ENCODE measurements at regions not wholly inside any gene's neighbourhood (a gene's known extent, or its start where the extent isn't known, plus 50 kb on each side); places are given as distances from the start of the nearest gene placed in this dataset.

- H4K20me1 ChIP-seq (ENCODE audit: control insufficient read depth, insufficient read depth, low read length, poor library complexity, severe bottlenecking) = no peaks in the 10 kb centered on the region
- no peak overlapping the region for H2AFZ ChIP-seq (ENCODE audit: insufficient read depth, low read depth, low read length, poor library complexity, severe bottlenecking)
- intact Hi-C loops (cut with micrococcal nuclease) = no loop called here
- TF ChIP-seq EZH2 (IDR thresholded peaks at IDR 0.05; ENCODE audit: borderline replicate concordance, insufficient read depth, low read depth, low read length, poor library complexity, severe bottlenecking) = no peak
- TF ChIP-seq CTCF (IDR thresholded peaks at IDR 0.05) = no peak
- Mint-ChIP-seq H3K4me1 (no peaks in the 10 kb centered on the region), H3K9me3 (ENCODE audit: insufficient read depth) (no peaks in the 10 kb centered on the region), H3K27ac (no peak overlapping the region), H3K4me3 (no peak overlapping the region), H3K27me3 (peaks cover 8% of the 10 kb centered on the region)
- H3K4me1 ChIP-seq (ENCODE audit: control insufficient read depth in 2 of 2, insufficient read depth in 2 of 2, low read length in 2 of 2) = no peaks in the 10 kb centered on the region
- ChIA-PET POLR2A (no interaction called here), CTCF (no interaction called here)
- 88% methylated on average over 18 of the region's 21 CpGs for WGBS (ENCODE audit: insufficient coverage)
- ATAC-seq (ENCODE audit: low read depth) = no peak
- no peaks in the 10 kb centered on the region for H3K36me3 ChIP-seq (replicated peaks in 1 of 2; ENCODE audit: control extremely low read depth in 1 of 2, control insufficient read depth in 1 of 2, extremely low read depth in 1 of 2, insufficient read depth in 2 of 2, low read length in 1 of 2)
- no peaks in the 10 kb centered on the region for H3K9me3 ChIP-seq (ENCODE audit: control extremely low read depth in 1 of 3, control insufficient read depth in 2 of 3, insufficient read depth in 1 of 3, low read length in 2 of 3)
- H3K4me3 ChIP-seq (ENCODE audit: control extremely low read depth in 1 of 5, extremely low read depth in 1 of 5, insufficient read depth in 1 of 5, low read depth in 2 of 5, low read length in 4 of 5) = no peak overlapping the region
- H3K27me3 ChIP-seq (replicated peaks in 1 of 4; ENCODE audit: control extremely low read depth in 1 of 4, control insufficient read depth in 3 of 4, insufficient read depth in 4 of 4, low read length in 3 of 4) = no peaks in the 10 kb centered on the region
- DNase-seq = no peak
- no peak overlapping the region for H3K9ac ChIP-seq (ENCODE audit: low read length)
- no peak overlapping the region for H3K27ac ChIP-seq (ENCODE audit: low read length in 2 of 2)
- no peaks in the 10 kb centered on the region for H3K79me2 ChIP-seq (ENCODE audit: control insufficient read depth, insufficient read depth, low read length)
- no peak overlapping the region for H3K4me2 ChIP-seq (replicated peaks; ENCODE audit: low read depth, low read length, poor library complexity, severe bottlenecking)
Observed at GRCh38 chr11:134512571-134513538, 100.8 kb upstream of the B3GAT1 start.

DNA sequence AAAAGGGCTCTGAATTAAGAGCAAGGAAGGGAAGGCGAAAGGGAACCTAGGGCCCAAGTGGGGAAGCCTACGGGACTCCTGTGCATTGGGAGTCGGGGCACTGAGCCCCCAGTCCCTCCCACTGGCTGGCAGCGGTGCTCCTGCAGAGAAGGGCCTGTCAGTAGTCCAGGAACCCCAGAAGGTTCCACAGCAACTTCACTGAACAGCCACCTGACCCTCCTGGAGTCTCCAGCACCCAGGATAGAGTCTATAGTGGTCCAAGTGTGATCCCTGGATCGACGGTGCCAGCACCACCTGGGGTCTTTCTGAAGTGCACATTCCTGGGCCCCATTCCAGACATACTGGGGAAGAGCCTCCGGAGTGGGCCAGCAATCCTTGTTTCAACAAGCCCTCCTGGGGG lies 100.0 kb upstream of the B3GAT1 start:
- ATAC-seq (ENCODE audit: low read depth) = no peak
- ChIA-PET POLR2A (no interaction called here), CTCF (no interaction called here)

More for the DNA sequence above, 100.0 kb upstream of the B3GAT1 start:
- Mint-ChIP-seq H3K4me1 (no peaks in the 10 kb centered on the region), H3K9me3 (ENCODE audit: insufficient read depth) (no peaks in the 10 kb centered on the region), H3K4me3 (no peak overlapping the region), H3K27ac (no peak overlapping the region), H3K27me3 (peaks cover 8% of the 10 kb centered on the region)
- Histone ChIP-seq H3K4me2 (replicated peaks; ENCODE audit: low read depth, low read length, poor library complexity, severe bottlenecking) (no peak overlapping the region), H3K9me3 (ENCODE audit: control extremely low read depth in 1 of 3, control insufficient read depth in 2 of 3, insufficient read depth in 1 of 3, low read length in 2 of 3) (no peaks in the 10 kb centered on the region), H4K20me1 (ENCODE audit: control insufficient read depth, insufficient read depth, low read length, poor library complexity, severe bottlenecking) (no peaks in the 10 kb centered on the region), H3K4me1 (ENCODE audit: control insufficient read depth in 2 of 2, insufficient read depth in 2 of 2, low read length in 2 of 2) (no peaks in the 10 kb centered on the region), H3K9ac (ENCODE audit: low read length) (no peak overlapping the region), H3K4me3 (ENCODE audit: control extremely low read depth in 1 of 5, extremely low read depth in 1 of 5, insufficient read depth in 1 of 5, low read depth in 2 of 5, low read length in 4 of 5) (no peak overlapping the region), H2AFZ (ENCODE audit: insufficient read depth, low read depth, low read length, poor library complexity, severe bottlenecking) (no peak overlapping the region), H3K79me2 (ENCODE audit: control insufficient read depth, insufficient read depth, low read length) (no peaks in the 10 kb centered on the region), H3K27me3 (replicated peaks in 1 of 4; ENCODE audit: control extremely low read depth in 1 of 4, control insufficient read depth in 3 of 4, insufficient read depth in 4 of 4, low read length in 3 of 4) (no peaks in the 10 kb centered on the region), H3K36me3 (replicated peaks in 1 of 2; ENCODE audit: control extremely low read depth in 1 of 2, control insufficient read depth in 1 of 2, extremely low read depth in 1 of 2, insufficient read depth in 2 of 2, low read length in 1 of 2) (no peaks in the 10 kb centered on the region), H3K27ac (ENCODE audit: low read length in 2 of 2) (no peak overlapping the region)
- intact Hi-C loops (cut with micrococcal nuclease) = no loop called here
- 69% methylated on average over 7 of the region's 7 CpGs for WGBS (ENCODE audit: insufficient coverage)
- no peak for DNase-seq
- no peak for TF ChIP-seq CTCF (IDR thresholded peaks at IDR 0.05)
- no peak for TF ChIP-seq EZH2 (IDR thresholded peaks at IDR 0.05; ENCODE audit: borderline replicate concordance, insufficient read depth, low read depth, low read length, poor library complexity, severe bottlenecking)
